ENCODE measurements at regions not wholly inside any gene's neighbourhood (a gene's known extent, or its start where the extent isn't known, plus 50 kb on each side); places are given as distances from the start of the nearest gene placed in this dataset.

DNA sequence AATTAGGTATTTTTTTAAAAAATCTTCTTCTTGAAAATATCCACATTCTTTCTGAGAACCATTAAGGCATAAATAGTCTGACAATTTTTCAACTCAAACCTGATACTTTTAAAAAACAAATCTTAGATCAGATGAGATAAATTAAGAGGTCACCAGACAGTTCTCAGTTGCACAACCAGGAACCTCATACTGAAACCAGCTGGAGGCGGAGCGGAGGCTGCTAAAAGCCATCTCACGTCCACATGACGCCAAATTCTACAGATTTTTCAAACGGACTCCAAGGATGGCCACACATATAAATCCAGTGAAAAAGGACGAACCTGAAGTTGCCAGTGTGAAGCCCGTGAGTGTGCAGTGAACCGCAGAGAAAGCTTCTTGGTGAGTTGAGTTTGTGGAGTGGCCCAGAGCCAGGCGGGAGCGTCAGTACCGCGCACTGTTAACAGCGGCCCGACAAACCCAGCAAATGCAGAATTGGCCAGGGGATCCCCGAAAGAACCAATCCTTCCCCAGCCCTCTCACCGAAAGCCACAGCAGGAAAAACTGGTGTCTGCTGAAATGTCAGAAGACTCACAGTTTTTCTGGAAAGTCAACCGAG lies 53.1 kb upstream of the BBS5 start:
- ATAC-seq (replicated peaks in 6 of 8), result no peak
- WGBS, 10 experiments, result 36 to 97% (median 62%) methylated on average over 3 to 15 of the region's 17 CpGs; no CpG with 5 or more reads in 3 of the 10 experiments
- in situ Hi-C loops (cut with MboI; ENCODE audit: low pct_unique_long_range_greater_than_20kb in 2 of 9, low sequenced_read_pairs in 9 of 9, unreplicated experiment in 9 of 9), result loop anchor here in 1 of 9 experiments (25.0 kb wide), 1 partner anchor 111 kb away; no protein-coding TSS in a partner anchor

DNA sequence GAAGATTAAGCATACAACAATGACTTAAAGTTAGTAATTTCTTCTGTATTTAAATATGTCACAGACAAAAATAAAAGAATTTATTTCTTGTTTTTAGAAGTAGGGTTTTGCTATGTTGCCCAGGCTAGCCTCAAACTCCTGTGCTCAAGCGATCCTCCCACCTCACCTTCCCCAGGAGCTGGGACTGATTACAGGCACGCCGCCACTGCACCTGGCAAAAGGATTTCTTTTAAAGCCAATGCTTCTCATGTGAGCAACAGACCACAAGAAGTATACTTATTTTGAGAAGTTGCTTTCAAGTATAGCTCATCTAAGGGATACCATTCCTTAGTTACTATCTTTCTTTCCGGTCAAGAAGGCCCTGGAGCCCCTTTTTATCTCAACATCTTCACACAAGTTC lies 57.2 kb upstream of the BBS5 start:
- ATAC-seq (replicated peaks in 6 of 8), result no peak
- in situ Hi-C loops (cut with MboI; ENCODE audit: low pct_unique_long_range_greater_than_20kb in 2 of 9, low sequenced_read_pairs in 9 of 9, unreplicated experiment in 9 of 9), result no loop called here
- Histone ChIP-seq H3K4me1 (replicated peaks in 1 of 2) (no peaks in the 10 kb centered on the region), H3K4me3 (no peak overlapping the region), H3K27ac (no peak overlapping the region)
- WGBS, 10 experiments, result 22 to 98% (median 88%) methylated on average over 1 to 4 of the region's 4 CpGs; no CpG with 5 or more reads in 1 of the 10 experiments

More for the DNA sequence above, 53.1 kb upstream of the BBS5 start:
- Histone ChIP-seq H3K4me3 (no peak overlapping the region), H3K4me1 (replicated peaks in 1 of 2) (no peaks in the 10 kb centered on the region), H3K27ac (no peak overlapping the region)

DNA sequence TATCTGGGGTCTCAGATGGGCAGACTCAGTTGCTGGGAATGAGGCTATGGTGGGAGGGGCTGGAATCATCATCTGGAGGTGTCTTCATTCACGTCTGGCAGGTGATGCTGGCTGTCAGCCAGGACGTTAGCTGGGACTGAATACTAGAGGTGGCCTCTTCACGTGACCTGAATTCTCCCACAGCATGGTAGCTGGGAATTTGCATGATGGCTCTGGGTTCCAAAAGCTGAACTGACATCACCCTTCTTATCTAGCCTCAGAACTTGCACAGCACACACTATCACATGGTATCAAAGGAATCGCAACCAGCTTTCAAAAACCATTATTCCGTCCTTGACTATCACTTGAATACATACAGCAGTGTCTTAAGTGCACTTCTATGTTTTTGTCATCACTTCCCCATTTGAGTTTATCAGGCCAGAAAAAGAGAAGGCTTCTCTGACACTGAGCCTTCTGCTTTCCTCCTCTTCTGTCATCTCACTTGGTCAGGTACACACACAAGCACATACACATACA lies 53.0 kb upstream of the LRP2 start:
- H3K4me3 ChIP-seq, result no peak overlapping the region
- no peak for ATAC-seq (replicated peaks in 6 of 8)
- no peaks in the 10 kb centered on the region for H3K4me1 ChIP-seq (replicated peaks in 1 of 2)
- WGBS, 10 experiments, result 57 to 83% (median 75%) methylated on average over 1 to 4 of the region's 5 CpGs; no CpG with 5 or more reads in 4 of the 10 experiments
- in situ Hi-C loops (cut with MboI; ENCODE audit: low pct_unique_long_range_greater_than_20kb in 2 of 9, low sequenced_read_pairs in 9 of 9, unreplicated experiment in 9 of 9), result no loop called here
- H3K27ac ChIP-seq, result no peak overlapping the region

Measured in motor neuron (in vitro differentiated cells).